IgD-negative memory B cell (primary cell): ENCODE measurements at regions not wholly inside any gene's neighbourhood (a gene's known extent, or its start where the extent isn't known, plus 50 kb on each side); places are given as distances from the start of the nearest gene placed in this dataset.

Source experiments
- H3K27ac Mint-ChIP-seq, 3 donors: one replicate each; pipeline ENCODE4 v1.8.0; 2020 to 2022; ENCODE audit warnings: mild to moderate bottlenecking in 3 of 3, mixed read lengths in 3 of 3, moderate library complexity in 1 of 3
- H3K27me3 Mint-ChIP-seq: one replicate; pipeline ENCODE4 v1.8.0; 2021; ENCODE audit warnings: mixed read lengths
- H3K36me3 Mint-ChIP-seq: one replicate; pipeline ENCODE4 v1.8.0; 2020; ENCODE audit warnings: mild to moderate bottlenecking, mixed read lengths
- H3K4me1 Mint-ChIP-seq, 3 donors: one replicate each; pipeline ENCODE4 v1.8.0; 2020 to 2022; ENCODE audit warnings: mixed read lengths in 3 of 3, mild to moderate bottlenecking in 1 of 3
- H3K4me3 Mint-ChIP-seq, 4 donors: one replicate each; pipeline ENCODE4 v1.8.0; 2020 to 2022; ENCODE audit warnings: mild to moderate bottlenecking in 4 of 4, mixed read lengths in 4 of 4, moderate library complexity in 3 of 4
- H3K9me3 Mint-ChIP-seq, 3 donors: one replicate each; pipeline ENCODE4 v1.8.0; 2020 to 2021; ENCODE audit warnings: mixed read lengths in 3 of 3, mild to moderate bottlenecking in 1 of 3

DNA sequence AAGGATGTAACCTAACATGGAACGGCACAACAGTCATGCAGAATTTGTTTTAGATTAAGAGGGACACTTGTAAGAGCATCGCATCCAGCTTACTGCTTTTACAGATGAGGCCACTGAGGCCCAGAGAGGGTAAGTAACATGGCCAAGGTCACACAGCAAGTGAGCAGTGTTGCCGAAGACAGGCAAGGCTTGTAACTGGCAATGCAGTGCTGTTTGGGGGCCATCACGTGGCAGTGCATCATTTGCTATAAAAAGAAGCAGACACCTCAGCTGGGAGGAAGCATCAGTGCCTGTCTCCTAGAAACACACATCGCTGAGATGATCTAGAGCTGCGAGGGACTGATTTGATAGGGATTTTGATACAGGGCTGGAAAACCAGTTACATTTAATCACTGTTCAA, 108.2 kb upstream of the PROK2 start:
- H3K9me3 Mint-ChIP-seq: peaks cover 0 to 6% (median 3%) of the 10 kb centered on the region in 3 donors
- H3K4me1 Mint-ChIP-seq: peaks cover 0 to 7% (median 5%) of the 10 kb centered on the region in 3 donors
- H3K27ac Mint-ChIP-seq: peak overlapping the region in 1 of 3 donors; percentile 83
- no peak overlapping the region for H3K4me3 Mint-ChIP-seq
- H3K27me3 Mint-ChIP-seq: peaks cover 33% of the 10 kb centered on the region
- no peaks in the 10 kb centered on the region for H3K36me3 Mint-ChIP-seq

DNA sequence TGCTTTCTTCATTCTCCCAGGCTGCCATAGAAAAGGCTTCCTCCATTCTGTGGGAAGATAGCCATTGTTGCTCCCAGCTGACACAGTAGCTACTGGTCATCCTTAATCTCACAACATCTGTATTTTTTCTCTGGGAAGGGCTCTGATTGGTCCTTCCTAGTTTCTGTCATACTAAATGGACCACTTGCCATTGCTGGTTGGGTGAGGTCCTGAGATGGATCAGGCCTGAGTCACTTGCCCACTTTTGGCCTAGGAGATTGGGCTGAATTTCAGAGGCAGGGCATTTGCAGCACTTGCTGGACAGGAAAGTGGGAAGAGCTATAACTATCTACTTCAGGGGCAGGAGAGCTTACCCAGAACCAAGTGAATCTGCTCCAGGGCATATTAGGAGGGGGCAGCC, 106.5 kb upstream of the PROK2 start:
- H3K4me3 Mint-ChIP-seq: no peak overlapping the region
- H3K36me3 Mint-ChIP-seq: no peaks in the 10 kb centered on the region
- peaks cover 26% of the 10 kb centered on the region for H3K27me3 Mint-ChIP-seq
- no peak overlapping the region for H3K27ac Mint-ChIP-seq
- H3K4me1 Mint-ChIP-seq: peaks cover 0 to 8% (median 5%) of the 10 kb centered on the region in 3 donors
- peaks cover 0 to 6% (median 3%) of the 10 kb centered on the region in 3 donors for H3K9me3 Mint-ChIP-seq

DNA sequence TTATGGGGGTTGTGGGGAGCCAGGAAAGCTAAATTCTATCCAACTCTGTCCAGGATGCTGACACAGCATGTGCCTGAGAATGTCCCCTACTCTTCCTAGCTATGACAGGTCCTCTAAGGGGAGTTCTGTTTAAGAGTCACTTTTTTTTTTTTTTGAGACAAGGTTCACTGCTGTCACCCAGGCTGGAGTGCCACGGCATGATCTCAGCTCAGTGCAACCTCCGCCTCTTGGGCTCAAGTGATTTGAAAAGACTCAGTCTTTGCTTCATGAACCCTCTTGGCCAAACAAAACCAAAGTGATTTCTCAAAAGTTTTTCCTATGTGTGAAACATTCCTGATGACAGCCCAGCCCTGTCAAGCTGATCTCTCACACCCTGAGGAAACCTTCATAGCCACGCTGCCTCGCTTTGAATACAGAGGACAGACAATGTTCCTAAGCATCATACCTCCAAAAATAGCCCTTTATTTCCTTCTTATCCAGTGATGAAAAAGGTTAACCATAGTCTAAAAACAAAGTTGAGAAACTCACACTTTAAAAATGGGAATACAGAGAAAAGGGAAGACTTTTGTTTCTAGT, 105.5 kb upstream of the PROK2 start:
- Mint-ChIP-seq H3K36me3 (no peaks in the 10 kb centered on the region), H3K4me1 (peaks cover 0 to 8% (median 5%) of the 10 kb centered on the region in 3 donors), H3K9me3 (peaks cover 0 to 3% (median 1%) of the 10 kb centered on the region in 3 donors), H3K4me3 (no peak overlapping the region), H3K27ac (no peak overlapping the region), H3K27me3 (peaks cover 25% of the 10 kb centered on the region)

DNA sequence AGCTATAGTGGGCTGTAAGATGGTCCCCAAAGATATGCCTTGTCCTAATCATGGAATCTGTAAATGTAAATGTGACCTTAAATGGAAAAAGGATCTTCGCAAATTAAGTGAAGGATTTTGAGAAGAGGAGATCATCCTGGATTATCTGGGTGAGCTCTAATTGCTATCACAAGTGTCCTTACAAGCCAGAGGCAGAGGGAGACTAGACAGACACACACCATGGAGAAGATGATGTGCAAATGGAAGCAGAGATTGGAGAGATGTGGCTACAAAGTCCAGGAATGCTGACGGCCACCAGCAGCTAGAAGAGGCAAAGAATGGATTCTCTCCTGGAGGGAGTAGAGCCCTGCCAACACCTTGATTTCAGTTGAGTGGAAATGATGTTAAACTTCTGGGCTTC, 102.3 kb upstream of the PROK2 start:
- H3K9me3 Mint-ChIP-seq: peaks cover 0 to 3% (median 0%) of the 10 kb centered on the region in 3 donors
- H3K27ac Mint-ChIP-seq: no peak overlapping the region
- H3K27me3 Mint-ChIP-seq: peaks cover 30% of the 10 kb centered on the region
- H3K36me3 Mint-ChIP-seq: no peaks in the 10 kb centered on the region
- H3K4me1 Mint-ChIP-seq: peaks cover 0 to 3% (median 0%) of the 10 kb centered on the region in 3 donors
- no peak overlapping the region for H3K4me3 Mint-ChIP-seq

DNA sequence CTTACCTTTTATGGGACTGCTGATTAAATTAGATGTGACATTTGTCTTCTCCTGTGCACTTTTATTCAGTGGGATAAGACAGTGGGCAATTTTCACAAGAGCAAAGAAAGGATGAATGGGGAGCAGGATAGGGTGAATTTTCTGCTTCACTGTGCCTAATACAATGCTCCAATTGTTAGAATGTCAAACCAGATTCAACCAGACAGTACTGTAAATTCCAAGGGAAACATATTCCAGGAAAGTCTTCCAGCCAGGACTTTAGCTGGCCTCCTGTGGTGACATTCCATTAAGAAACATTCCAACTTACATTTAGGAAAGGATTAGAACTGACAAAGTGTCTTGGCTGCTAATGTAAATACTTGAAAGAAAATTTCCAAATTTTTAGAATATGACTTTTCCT, 100.1 kb upstream of the PROK2 start:
- peaks cover 41% of the 10 kb centered on the region for H3K27me3 Mint-ChIP-seq
- no peaks in the 10 kb centered on the region for H3K36me3 Mint-ChIP-seq
- H3K4me3 Mint-ChIP-seq: no peak overlapping the region

DNA sequence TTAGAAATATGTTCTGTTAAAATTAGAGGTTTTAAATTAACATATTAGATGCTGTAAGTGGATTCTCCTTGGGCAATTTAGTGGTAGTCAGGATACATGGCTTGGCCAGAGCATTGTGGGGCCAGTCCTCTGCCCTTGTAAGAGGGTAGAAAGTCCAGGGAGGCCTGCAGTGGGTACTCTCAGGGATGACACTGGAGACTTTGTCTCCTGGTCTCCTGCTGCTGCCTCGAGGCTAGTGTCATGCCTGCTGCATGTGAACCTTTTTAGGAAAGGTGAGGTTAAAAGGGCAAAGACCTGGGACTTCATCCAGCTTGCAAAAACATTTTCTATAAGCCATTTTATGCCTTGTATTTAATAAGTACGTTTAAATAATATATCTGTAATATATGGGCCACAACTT, 96.8 kb upstream of the PROK2 start:
- Mint-ChIP-seq H3K27me3 (peaks cover 48% of the 10 kb centered on the region), H3K27ac (no peak overlapping the region), H3K4me3 (no peak overlapping the region), H3K9me3 (no peaks in the 10 kb centered on the region), H3K4me1 (no peaks in the 10 kb centered on the region), H3K36me3 (no peaks in the 10 kb centered on the region)

More for the DNA sequence above, 100.1 kb upstream of the PROK2 start:
- Mint-ChIP-seq H3K9me3 (no peaks in the 10 kb centered on the region), H3K27ac (no peak overlapping the region), H3K4me1 (peaks cover 0 to 1% (median 0%) of the 10 kb centered on the region in 3 donors)

DNA sequence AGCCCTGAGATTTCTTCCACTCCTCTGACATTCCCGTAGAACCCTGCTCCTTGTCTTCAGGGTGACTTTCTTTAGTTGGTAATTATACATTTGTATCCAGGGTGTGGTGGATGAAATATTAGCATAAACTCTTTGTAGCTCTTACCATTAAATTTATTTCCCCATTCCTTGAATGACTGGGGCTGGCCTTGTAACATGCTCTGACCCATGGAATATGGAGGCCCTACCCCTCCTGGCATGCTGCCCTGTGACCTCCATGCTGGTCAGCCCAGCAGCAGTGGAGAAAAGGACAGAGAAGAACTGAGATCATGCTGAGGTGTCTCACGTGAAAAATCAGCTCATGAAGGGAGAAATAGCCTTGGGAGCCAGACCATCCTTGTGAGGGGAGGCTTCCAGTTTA, 96.1 kb upstream of the PROK2 start:
- H3K27me3 Mint-ChIP-seq: peaks cover 45% of the 10 kb centered on the region

DNA sequence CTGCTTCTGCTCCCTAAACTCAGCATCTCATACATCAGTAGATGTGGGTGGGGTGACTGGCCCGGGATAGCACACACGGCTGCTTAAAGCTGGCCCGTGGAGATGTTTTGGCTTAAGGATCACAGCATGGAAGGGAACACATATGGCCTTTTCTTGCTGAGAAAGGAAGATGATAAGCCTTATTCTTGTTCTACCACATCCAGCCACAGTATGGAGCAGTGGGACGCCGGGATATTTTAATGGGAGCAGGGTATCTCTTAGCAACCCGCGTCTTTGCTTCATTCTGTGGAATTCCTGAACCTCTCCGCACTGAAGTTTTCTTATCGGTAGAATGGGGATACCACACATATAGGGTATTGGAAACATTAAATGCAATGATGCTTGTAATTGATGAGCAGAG, 94.1 kb upstream of the PROK2 start:
- H3K9me3 Mint-ChIP-seq: no peaks in the 10 kb centered on the region

More for the DNA sequence above, 96.1 kb upstream of the PROK2 start:
- Mint-ChIP-seq H3K4me1 (no peaks in the 10 kb centered on the region), H3K27ac (no peak overlapping the region), H3K4me3 (no peak overlapping the region), H3K9me3 (no peaks in the 10 kb centered on the region), H3K36me3 (no peaks in the 10 kb centered on the region)

DNA sequence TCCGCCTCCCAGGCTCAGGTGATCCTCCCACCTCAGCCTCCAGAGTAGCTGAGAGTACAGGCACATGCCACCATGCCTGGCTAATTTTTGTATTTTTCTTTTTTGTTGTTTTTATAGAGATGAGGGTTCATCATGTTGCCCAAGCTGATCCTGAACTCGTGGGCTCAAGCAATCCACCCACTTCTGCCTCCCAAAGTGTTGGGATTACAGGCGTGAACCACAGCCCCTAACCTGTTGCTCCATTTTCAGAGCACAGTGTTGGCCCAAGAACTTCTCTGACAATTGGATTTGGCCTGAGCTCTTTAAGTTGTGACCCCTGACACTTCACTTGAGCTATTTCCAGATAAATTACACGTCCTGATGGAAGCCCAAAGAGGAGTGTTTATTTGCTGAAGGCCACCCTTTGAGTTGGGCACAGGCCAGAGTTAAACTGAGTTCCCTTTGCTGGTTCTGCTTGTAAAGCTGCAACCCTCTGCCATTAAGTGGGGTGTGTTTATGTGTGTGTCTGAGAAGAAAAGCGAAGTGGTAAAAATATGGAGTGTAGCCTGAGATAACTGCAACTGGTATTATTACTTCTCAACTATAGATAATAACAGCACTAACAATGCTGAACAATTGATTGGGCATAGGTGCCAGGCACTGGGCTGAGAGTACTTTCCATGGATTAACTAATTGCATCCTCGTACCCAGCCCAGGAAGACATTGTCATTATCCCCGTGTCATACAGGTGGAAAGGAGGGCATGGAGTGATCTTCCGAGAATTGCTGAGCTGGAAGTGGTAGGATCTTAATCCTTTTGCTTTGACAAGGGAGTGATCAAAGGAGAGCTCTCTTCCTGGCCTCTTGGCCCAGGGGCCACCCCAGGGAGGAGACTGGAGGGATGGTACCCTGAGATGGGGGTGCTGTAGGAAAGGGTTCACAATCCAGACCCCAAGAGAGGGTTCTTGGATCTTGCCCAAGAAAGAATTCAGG, 91.5 kb upstream of the PROK2 start:
- H3K27me3 Mint-ChIP-seq: peaks cover 37% of the 10 kb centered on the region
- H3K27ac Mint-ChIP-seq: no peak overlapping the region
- H3K9me3 Mint-ChIP-seq: no peaks in the 10 kb centered on the region
- no peak overlapping the region for H3K4me3 Mint-ChIP-seq
- peaks cover 0 to 9% (median 5%) of the 10 kb centered on the region in 3 donors for H3K4me1 Mint-ChIP-seq
- H3K36me3 Mint-ChIP-seq: no peaks in the 10 kb centered on the region

More for the DNA sequence above, 94.1 kb upstream of the PROK2 start:
- H3K4me3 Mint-ChIP-seq: no peak overlapping the region
- H3K4me1 Mint-ChIP-seq: peaks cover 0 to 4% (median 0%) of the 10 kb centered on the region in 3 donors
- no peaks in the 10 kb centered on the region for H3K36me3 Mint-ChIP-seq
- H3K27me3 Mint-ChIP-seq: peaks cover 48% of the 10 kb centered on the region
- H3K27ac Mint-ChIP-seq: no peak overlapping the region

DNA sequence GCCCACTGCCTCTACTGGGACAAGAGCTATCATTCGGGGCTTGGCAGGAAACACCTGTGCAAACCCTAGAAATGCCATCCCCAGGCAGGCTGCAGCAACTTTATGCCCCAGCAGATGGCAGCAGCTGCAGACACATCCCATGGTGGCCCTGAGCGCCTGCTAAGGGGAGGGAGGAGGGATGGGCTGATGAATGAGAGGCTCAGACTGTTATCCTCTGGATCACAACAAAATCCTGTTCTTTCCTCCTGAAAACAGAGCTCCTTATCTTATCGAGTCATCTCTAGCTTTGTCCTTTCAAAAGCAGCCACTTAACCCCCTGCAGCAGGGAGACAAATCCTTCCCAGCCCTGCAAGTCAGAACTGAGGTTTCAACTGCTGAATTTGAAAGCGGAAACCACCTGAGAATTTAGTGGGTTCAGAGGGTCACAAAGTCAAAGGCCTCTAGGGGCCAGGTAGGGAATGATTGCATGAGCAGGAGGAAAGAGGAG, 90.6 kb upstream of the PROK2 start:
- H3K27ac Mint-ChIP-seq: no peak overlapping the region
- H3K36me3 Mint-ChIP-seq: no peaks in the 10 kb centered on the region
- no peak overlapping the region for H3K4me3 Mint-ChIP-seq
- H3K27me3 Mint-ChIP-seq: peaks cover 28% of the 10 kb centered on the region
- H3K9me3 Mint-ChIP-seq: no peaks in the 10 kb centered on the region
- peaks cover 0 to 9% (median 5%) of the 10 kb centered on the region in 3 donors for H3K4me1 Mint-ChIP-seq

DNA sequence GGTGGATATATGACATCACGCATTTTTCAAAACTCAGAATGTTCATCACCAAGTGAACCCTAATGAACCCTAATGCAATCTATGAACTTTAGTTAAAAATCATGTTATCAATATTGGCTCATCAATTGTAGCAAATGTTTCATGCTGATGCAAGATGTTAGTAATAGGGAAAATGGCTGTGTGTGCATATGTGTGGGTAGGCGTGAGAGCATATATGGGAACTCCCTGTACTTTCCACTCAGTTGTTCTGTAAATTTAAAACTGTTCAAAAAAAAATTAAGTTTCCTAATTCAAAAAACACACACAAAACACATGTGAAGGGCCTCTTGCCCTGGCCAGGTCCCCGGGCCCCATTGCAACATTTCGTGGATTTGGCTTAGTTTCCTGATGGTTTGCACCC, 89.7 kb upstream of the PROK2 start:
- H3K4me1 Mint-ChIP-seq: peaks cover 0 to 9% (median 5%) of the 10 kb centered on the region in 3 donors
- no peaks in the 10 kb centered on the region for H3K9me3 Mint-ChIP-seq
- H3K4me3 Mint-ChIP-seq: no peak overlapping the region
- H3K36me3 Mint-ChIP-seq: no peaks in the 10 kb centered on the region
- H3K27ac Mint-ChIP-seq: no peak overlapping the region
- H3K27me3 Mint-ChIP-seq: peaks cover 25% of the 10 kb centered on the region

DNA sequence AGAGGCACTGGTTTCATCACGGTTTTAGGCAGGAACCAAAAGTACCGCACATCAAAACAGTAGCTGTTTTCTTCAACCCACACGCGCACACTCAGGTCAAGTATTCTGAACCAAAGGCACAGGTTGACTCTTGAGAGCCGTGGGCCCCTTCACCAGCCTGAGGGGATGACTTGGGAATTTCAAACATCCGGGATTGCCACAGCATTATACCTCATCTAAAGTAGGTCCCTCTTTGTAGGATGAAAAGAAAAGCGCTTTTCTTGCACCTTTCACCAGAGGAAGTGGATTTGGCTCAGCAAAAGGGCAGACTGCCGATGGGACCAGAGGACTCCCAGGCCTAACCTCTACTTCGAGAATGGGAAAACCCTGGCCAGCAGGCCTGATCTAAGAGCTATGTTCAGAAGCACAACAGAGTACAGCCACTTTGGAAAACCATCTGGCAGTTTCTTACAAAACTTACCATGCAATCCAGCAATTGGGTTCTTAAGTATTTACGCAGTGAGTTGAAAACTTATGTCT, 88.2 kb upstream of the PROK2 start:
- Mint-ChIP-seq H3K27me3 (peaks cover 20% of the 10 kb centered on the region), H3K4me1 (peaks cover 0 to 9% (median 5%) of the 10 kb centered on the region in 3 donors), H3K27ac (no peak overlapping the region), H3K36me3 (no peaks in the 10 kb centered on the region), H3K4me3 (no peak overlapping the region), H3K9me3 (peaks cover 0 to 3% (median 0%) of the 10 kb centered on the region in 3 donors)

DNA sequence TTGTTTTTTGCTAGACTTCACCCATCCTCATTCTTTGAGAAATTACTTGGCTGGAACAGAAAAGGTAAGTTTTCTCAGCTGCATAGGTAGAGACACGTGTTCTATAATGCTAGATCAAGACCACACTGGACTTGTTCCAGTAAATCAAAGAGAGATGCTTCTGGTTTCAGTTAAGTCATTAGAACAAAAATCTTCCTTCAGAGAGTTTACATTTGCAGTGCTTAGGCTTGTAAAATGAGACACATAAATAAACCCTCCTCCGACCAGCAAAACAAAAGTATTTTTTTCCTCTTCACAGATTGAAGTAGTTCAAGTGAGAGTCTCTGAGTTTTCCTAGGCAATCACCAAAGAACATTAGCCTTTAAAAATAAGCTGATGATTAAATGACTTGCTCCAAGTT, 87.3 kb upstream of the PROK2 start:
- no peaks in the 10 kb centered on the region for H3K36me3 Mint-ChIP-seq
- H3K4me3 Mint-ChIP-seq: no peak overlapping the region
- H3K4me1 Mint-ChIP-seq: peaks cover 0 to 9% (median 5%) of the 10 kb centered on the region in 3 donors
- peak overlapping the region in 1 of 3 donors; percentile 50 for H3K27ac Mint-ChIP-seq
- peaks cover 11% of the 10 kb centered on the region for H3K27me3 Mint-ChIP-seq
- H3K9me3 Mint-ChIP-seq: peaks cover 0 to 8% (median 0%) of the 10 kb centered on the region in 3 donors

DNA sequence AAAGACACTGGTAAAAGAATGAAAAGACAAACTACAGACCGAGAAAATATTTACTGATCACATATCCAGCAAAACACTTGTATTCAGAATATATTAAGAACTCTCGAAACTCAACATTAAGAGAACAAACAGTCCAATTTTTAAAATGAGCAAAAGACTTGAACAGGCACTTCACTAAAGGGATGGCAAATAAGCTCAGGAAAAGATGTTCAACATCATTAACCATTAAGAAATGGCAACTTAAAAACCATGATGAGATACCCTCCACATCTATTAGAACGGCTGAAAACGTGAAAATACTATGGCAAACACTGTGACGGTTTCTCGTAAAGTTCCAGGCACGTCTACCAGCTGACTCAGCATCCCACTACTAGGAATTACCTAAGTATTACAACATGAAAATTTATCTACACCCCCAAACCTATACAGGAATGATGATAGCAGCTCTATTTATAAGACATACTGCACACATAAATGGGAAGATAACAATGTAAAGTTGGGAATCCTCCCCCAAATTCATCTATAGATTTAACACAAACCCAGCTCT, 86.1 kb upstream of the PROK2 start:
- Mint-ChIP-seq H3K4me3 (no peak overlapping the region), H3K36me3 (no peaks in the 10 kb centered on the region), H3K4me1 (peaks cover 2 to 9% (median 5%) of the 10 kb centered on the region in 3 donors), H3K27me3 (peaks cover 6% of the 10 kb centered on the region), H3K27ac (no peak overlapping the region), H3K9me3 (peaks cover 0 to 8% (median 0%) of the 10 kb centered on the region in 3 donors)

DNA sequence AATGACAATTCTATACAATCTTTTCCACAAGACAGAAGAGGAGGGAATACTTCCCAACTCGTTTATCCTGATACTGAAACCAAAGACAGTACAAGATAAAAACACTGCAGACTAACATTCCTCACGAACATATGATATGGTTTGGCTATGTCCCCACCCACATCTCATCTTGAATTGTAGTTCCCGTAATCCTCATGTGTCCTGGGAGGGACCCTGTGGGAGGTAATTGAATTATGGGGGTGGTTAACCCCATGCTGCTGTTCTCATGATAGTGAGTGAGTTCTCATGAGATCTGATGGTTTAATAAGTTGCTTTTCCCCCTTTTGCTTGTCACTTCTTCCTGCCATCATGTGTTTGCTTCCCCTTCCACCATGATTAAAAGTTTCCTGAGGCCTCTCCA, 83.9 kb upstream of the PROK2 start:
- Mint-ChIP-seq H3K4me1 (peaks cover 2 to 5% (median 5%) of the 10 kb centered on the region in 3 donors), H3K27me3 (peaks cover 14% of the 10 kb centered on the region), H3K27ac (no peak overlapping the region), H3K9me3 (peaks cover 0 to 8% (median 0%) of the 10 kb centered on the region in 3 donors), H3K4me3 (no peak overlapping the region), H3K36me3 (no peaks in the 10 kb centered on the region)
